ENCODE measurements at regions not wholly inside any gene's neighbourhood (a gene's known extent, or its start where the extent isn't known, plus 50 kb on each side); places are given as distances from the start of the nearest gene placed in this dataset.

- ATAC-seq (ENCODE audit: low read depth) = no peak
- no peak overlapping the region for H3K27ac Mint-ChIP-seq
- H3K4me3 Mint-ChIP-seq = no peak overlapping the region
- H3K9me3 Mint-ChIP-seq = peaks cover 2% of the 10 kb centered on the region
- peaks cover 8% of the 10 kb centered on the region for H3K27me3 Mint-ChIP-seq
- no peaks in the 10 kb centered on the region for H3K4me1 Mint-ChIP-seq
- DNase-seq (ENCODE audit: low spot score in 2 of 2) = no peak
- no peaks in the 10 kb centered on the region for H3K36me3 Mint-ChIP-seq
Observed at GRCh38 chr12:91346827-91347226, 164.2 kb upstream of the DCN start.

GRCh38 chr12:91344408-91344807, 161.8 kb upstream of the DCN start:
- H3K27me3 Mint-ChIP-seq = peaks cover 8% of the 10 kb centered on the region
- no peak for DNase-seq (ENCODE audit: low spot score in 2 of 2)
- H3K27ac Mint-ChIP-seq = no peak overlapping the region
- H3K4me3 Mint-ChIP-seq = no peak overlapping the region
- H3K36me3 Mint-ChIP-seq = no peaks in the 10 kb centered on the region
- no peaks in the 10 kb centered on the region for H3K9me3 Mint-ChIP-seq
- ATAC-seq (ENCODE audit: low read depth) = no peak
- H3K4me1 Mint-ChIP-seq = no peaks in the 10 kb centered on the region

- Mint-ChIP-seq H3K27ac (no peak overlapping the region), H3K9me3 (no peaks in the 10 kb centered on the region), H3K27me3 (peaks cover 5% of the 10 kb centered on the region), H3K4me3 (no peak overlapping the region), H3K4me1 (no peaks in the 10 kb centered on the region), H3K36me3 (no peaks in the 10 kb centered on the region)
- DNase-seq (ENCODE audit: low spot score in 2 of 2) = no peak
- ATAC-seq (ENCODE audit: low read depth) = no peak
Observed at GRCh38 chr12:91343010-91343409, 160.4 kb upstream of the DCN start.

- Mint-ChIP-seq H3K27ac (no peak overlapping the region), H3K9me3 (peaks cover 1% of the 10 kb centered on the region), H3K4me1 (no peaks in the 10 kb centered on the region), H3K4me3 (no peak overlapping the region), H3K36me3 (no peaks in the 10 kb centered on the region), H3K27me3 (peaks cover 5% of the 10 kb centered on the region)
- DNase-seq (ENCODE audit: low spot score in 2 of 2) (no peak), ATAC-seq (ENCODE audit: low read depth) (no peak)
Observed at GRCh38 chr12:91339106-91339505, 156.5 kb upstream of the DCN start.

- H3K4me1 Mint-ChIP-seq = no peaks in the 10 kb centered on the region
- H3K4me3 Mint-ChIP-seq = no peak overlapping the region
- peaks cover 6% of the 10 kb centered on the region for H3K27me3 Mint-ChIP-seq
- ATAC-seq (ENCODE audit: low read depth) (no peak), DNase-seq (ENCODE audit: low spot score in 2 of 2) (no peak)
- no peaks in the 10 kb centered on the region for H3K36me3 Mint-ChIP-seq
- peaks cover 1% of the 10 kb centered on the region for H3K9me3 Mint-ChIP-seq
- H3K27ac Mint-ChIP-seq = no peak overlapping the region
Observed at GRCh38 chr12:91335699-91336098, 153.1 kb upstream of the DCN start.

- no peak overlapping the region for H3K4me3 Mint-ChIP-seq
- H3K27me3 Mint-ChIP-seq = peaks cover 5% of the 10 kb centered on the region
- H3K36me3 Mint-ChIP-seq = no peaks in the 10 kb centered on the region
- H3K27ac Mint-ChIP-seq = no peak overlapping the region
- ATAC-seq (ENCODE audit: low read depth) (no peak), DNase-seq (ENCODE audit: low spot score in 2 of 2) (no peak)
- H3K4me1 Mint-ChIP-seq = no peaks in the 10 kb centered on the region
- H3K9me3 Mint-ChIP-seq = peaks cover 1% of the 10 kb centered on the region
Observed at GRCh38 chr12:91333966-91334365, 151.3 kb upstream of the DCN start.

- DNase-seq (ENCODE audit: low spot score in 2 of 2) (no peak), ATAC-seq (ENCODE audit: low read depth) (no peak)
- Mint-ChIP-seq H3K4me3 (no peak overlapping the region), H3K9me3 (peaks cover 1% of the 10 kb centered on the region), H3K27me3 (peaks cover 6% of the 10 kb centered on the region), H3K4me1 (no peaks in the 10 kb centered on the region), H3K27ac (no peak overlapping the region), H3K36me3 (no peaks in the 10 kb centered on the region)
Observed at GRCh38 chr12:91332302-91332701, 149.7 kb upstream of the DCN start.

- H3K27me3 Mint-ChIP-seq = peaks cover 6% of the 10 kb centered on the region
- H3K27ac Mint-ChIP-seq = no peak overlapping the region
- no peak overlapping the region for H3K4me3 Mint-ChIP-seq
- no peak for DNase-seq (ENCODE audit: low spot score in 2 of 2)
- H3K4me1 Mint-ChIP-seq = no peaks in the 10 kb centered on the region
- peaks cover 1% of the 10 kb centered on the region for H3K9me3 Mint-ChIP-seq
- H3K36me3 Mint-ChIP-seq = no peaks in the 10 kb centered on the region
- no peak for ATAC-seq (ENCODE audit: low read depth)
Observed at GRCh38 chr12:91331371-91331770, 148.8 kb upstream of the DCN start.

- H3K9me3 Mint-ChIP-seq = no peaks in the 10 kb centered on the region
- H3K4me3 Mint-ChIP-seq = no peak overlapping the region
- no peak for DNase-seq (ENCODE audit: low spot score in 2 of 2)
- no peak for ATAC-seq (ENCODE audit: low read depth)
- peaks cover 5% of the 10 kb centered on the region for H3K27me3 Mint-ChIP-seq
- no peaks in the 10 kb centered on the region for H3K4me1 Mint-ChIP-seq
- H3K27ac Mint-ChIP-seq = no peak overlapping the region
- no peaks in the 10 kb centered on the region for H3K36me3 Mint-ChIP-seq
Observed at GRCh38 chr12:91328451-91328850, 145.8 kb upstream of the DCN start.

DNA sequence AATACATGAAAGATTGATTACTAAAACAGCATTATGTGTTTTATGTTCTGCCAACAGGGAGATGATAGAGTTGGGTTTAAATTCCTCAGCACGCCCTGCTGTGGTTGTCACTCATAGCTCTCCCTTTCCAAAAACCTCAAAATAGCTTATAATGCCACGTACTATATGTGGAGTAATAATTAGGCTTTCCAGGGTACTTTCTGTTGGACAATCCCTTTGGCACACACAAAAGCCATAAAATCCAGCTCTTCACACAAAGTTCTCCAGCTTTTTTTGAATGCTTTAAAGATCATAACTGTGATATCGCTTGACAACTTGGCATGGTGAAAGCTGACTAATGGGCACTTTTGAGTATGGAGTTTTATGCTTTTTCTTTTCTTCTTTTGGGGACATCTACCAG, 145.3 kb upstream of the DCN start:
- DNase-seq (ENCODE audit: low spot score in 2 of 2) (no peak), ATAC-seq (ENCODE audit: low read depth) (no peak)
- Mint-ChIP-seq H3K4me3 (no peak overlapping the region), H3K4me1 (no peaks in the 10 kb centered on the region), H3K9me3 (no peaks in the 10 kb centered on the region), H3K36me3 (no peaks in the 10 kb centered on the region), H3K27ac (no peak overlapping the region), H3K27me3 (peaks cover 5% of the 10 kb centered on the region)

- Mint-ChIP-seq H3K36me3 (no peaks in the 10 kb centered on the region), H3K4me3 (no peak overlapping the region), H3K9me3 (no peaks in the 10 kb centered on the region), H3K4me1 (no peaks in the 10 kb centered on the region), H3K27ac (no peak overlapping the region), H3K27me3 (peaks cover 5% of the 10 kb centered on the region)
- no peak for DNase-seq (ENCODE audit: low spot score in 2 of 2)
- no peak for ATAC-seq (ENCODE audit: low read depth)
Observed at GRCh38 chr12:91327131-91327530, 144.5 kb upstream of the DCN start.

GRCh38 chr12:91326058-91327027, 143.7 kb upstream of the DCN start:
- peak; percentile 49 to 52 for DNase-seq (ENCODE audit: low spot score in 2 of 2)
- peak; percentile 61 for ATAC-seq (ENCODE audit: low read depth)
- H3K27ac Mint-ChIP-seq = no peak overlapping the region
- H3K27me3 Mint-ChIP-seq = peaks cover 4% of the 10 kb centered on the region
- H3K4me1 Mint-ChIP-seq = no peaks in the 10 kb centered on the region
- no peaks in the 10 kb centered on the region for H3K9me3 Mint-ChIP-seq
- H3K4me3 Mint-ChIP-seq = no peak overlapping the region
- no peaks in the 10 kb centered on the region for H3K36me3 Mint-ChIP-seq

GRCh38 chr12:91320999-91321398, 138.4 kb upstream of the DCN start:
- no peaks in the 10 kb centered on the region for H3K36me3 Mint-ChIP-seq
- peaks cover 2% of the 10 kb centered on the region for H3K27me3 Mint-ChIP-seq
- no peak for DNase-seq (ENCODE audit: low spot score in 2 of 2)
- H3K27ac Mint-ChIP-seq = no peak overlapping the region
- no peak overlapping the region for H3K4me3 Mint-ChIP-seq
- no peaks in the 10 kb centered on the region for H3K9me3 Mint-ChIP-seq
- H3K4me1 Mint-ChIP-seq = no peaks in the 10 kb centered on the region
- ATAC-seq (ENCODE audit: low read depth) = no peak

DNA sequence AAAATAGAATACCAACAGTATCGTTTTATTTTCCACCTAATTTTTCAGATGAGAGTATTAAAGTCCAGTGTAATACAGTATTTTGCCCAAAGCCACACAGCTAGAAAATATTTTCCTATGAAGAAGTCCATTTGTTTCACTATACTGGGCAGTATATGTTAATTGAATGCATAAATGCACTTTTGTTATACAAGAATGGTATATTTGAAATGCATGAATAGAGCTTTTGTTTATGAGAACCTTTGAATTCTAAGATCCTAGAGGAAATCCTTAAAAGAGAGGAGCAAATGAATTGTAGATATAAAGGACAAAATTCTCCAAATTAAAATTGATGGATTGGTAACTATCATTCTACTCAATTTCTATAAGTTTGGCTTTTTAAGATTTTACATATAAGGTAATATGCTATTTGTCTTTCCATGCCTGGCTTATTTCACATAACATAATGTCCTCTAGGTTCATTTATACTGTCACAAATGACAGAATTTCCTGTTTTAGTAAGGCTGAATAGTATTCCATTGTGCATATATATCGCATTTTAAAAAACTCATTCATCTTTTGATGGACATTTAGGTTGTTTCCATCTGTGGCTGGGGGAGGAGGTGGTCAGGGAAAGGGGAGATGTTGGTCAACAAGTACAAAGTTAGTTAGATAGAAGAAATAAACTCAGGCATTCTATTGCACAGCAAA, 136.6 kb upstream of the DCN start:
- no peaks in the 10 kb centered on the region for H3K36me3 Mint-ChIP-seq
- no peaks in the 10 kb centered on the region for H3K4me1 Mint-ChIP-seq
- H3K27me3 Mint-ChIP-seq = peaks cover 2% of the 10 kb centered on the region
- ATAC-seq (ENCODE audit: low read depth) = no peak
- DNase-seq (ENCODE audit: low spot score in 2 of 2) = no peak
- H3K9me3 Mint-ChIP-seq = peaks cover 4% of the 10 kb centered on the region
- H3K4me3 Mint-ChIP-seq = no peak overlapping the region
- H3K27ac Mint-ChIP-seq = no peak overlapping the region
